Mesendoderm (in vitro differentiated cells): ENCODE measurements at regions not wholly inside any gene's neighbourhood (a gene's known extent, or its start where the extent isn't known, plus 50 kb on each side); places are given as distances from the start of the nearest gene placed in this dataset.

Experiments used
- DNase-seq: peaks from one replicate; pipeline ENCODE4 v3.0.0; 2013
- H2AK5ac ChIP-seq: 2 replicates; pipeline ENCODE4 v1.6.1; 2013; ENCODE audit warnings: low read length, inconsistent platforms
- H2BK120ac ChIP-seq: 2 replicates; pipeline ENCODE4 v1.6.1; 2013; ENCODE audit warnings: low read depth, mild to moderate bottlenecking, low read length, moderate library complexity, mixed read lengths
- H2BK15ac ChIP-seq: replicated peaks from 2 replicates; pipeline ENCODE4 v1.6.1; 2013; ENCODE audit warnings: low read depth, mild to moderate bottlenecking, moderate library complexity
- H2BK5ac ChIP-seq: 2 replicates; pipeline ENCODE4 v1.6.1; 2013; ENCODE audit warnings: low read length, inconsistent platforms
- H3K18ac ChIP-seq: 2 replicates; pipeline ENCODE4 v1.6.1; 2013; ENCODE audit warnings: mild to moderate bottlenecking, low read length, mixed read lengths
- H3K23ac ChIP-seq: one replicate; pipeline ENCODE4 v1.6.1; 2013; ENCODE audit warnings: low read length
- H3K27ac ChIP-seq: 2 replicates; pipeline ENCODE4 v1.5.1; 2013; ENCODE audit warnings: low read depth, mild to moderate bottlenecking, inconsistent platforms, low read length, moderate library complexity
- H3K27me3 ChIP-seq: 2 replicates; pipeline ENCODE4 v1.6.1; 2013; ENCODE audit warnings: low read length, control low read depth, mild to moderate bottlenecking, inconsistent platforms; ENCODE audit not compliant: insufficient read depth, poor library complexity
- H3K36me3 ChIP-seq: 2 replicates; pipeline ENCODE4 v1.6.1; 2013; ENCODE audit warnings: low read length, inconsistent platforms; ENCODE audit not compliant: control insufficient read depth, insufficient read depth
- H3K4ac ChIP-seq: one replicate; pipeline ENCODE4 v1.6.1; 2013; ENCODE audit warnings: low read depth, mild to moderate bottlenecking, low read length, moderate library complexity
- H3K4me1 ChIP-seq: 2 replicates; pipeline ENCODE4 v1.6.1; 2013; ENCODE audit warnings: low read depth, low read length, inconsistent platforms; ENCODE audit not compliant: control insufficient read depth
- H3K4me2 ChIP-seq: 2 replicates; pipeline ENCODE4 v1.6.1; 2013; ENCODE audit warnings: low read length
- H3K4me3 ChIP-seq: 2 replicates; pipeline ENCODE4 v1.5.1; 2013; ENCODE audit warnings: mild to moderate bottlenecking, low read length
- H3K56ac ChIP-seq: one replicate; pipeline ENCODE4 v1.6.1; 2013; ENCODE audit warnings: low read length
- H3K79me1 ChIP-seq: 2 replicates; pipeline ENCODE4 v1.6.1; 2013; ENCODE audit warnings: low read length, inconsistent platforms
- H3K79me2 ChIP-seq: 2 replicates; pipeline ENCODE4 v1.6.1; 2013; ENCODE audit warnings: mild to moderate bottlenecking, low read length; ENCODE audit not compliant: control insufficient read depth, insufficient read depth
- H3K9ac ChIP-seq: 2 replicates; pipeline ENCODE4 v1.6.1; 2013; ENCODE audit warnings: low read length, inconsistent platforms
- H4K5ac ChIP-seq: one replicate; pipeline ENCODE4 v1.6.1; 2013; ENCODE audit warnings: low read length
- H4K8ac ChIP-seq: one replicate; pipeline ENCODE4 v1.6.1; 2013; ENCODE audit warnings: low read depth, mild to moderate bottlenecking, control low read depth, low read length, moderate library complexity
- WGBS: extraction: QIAGEN DNeasy Blood & Tissue Kit; methylation state at CpG from one replicate; pipeline ENCODE4 v1.1.7; 2013; ENCODE audit warnings: low lambda C conversion rate, missing lambda C conversion rate; ENCODE audit not compliant: insufficient coverage; ENCODE audit errors: extremely low coverage; 5-methylcytosine and 5-hydroxymethylcytosine counted together

- H3K4ac ChIP-seq = no peak overlapping the region
- H4K5ac ChIP-seq = no peak overlapping the region
- H2AK5ac ChIP-seq = no peak overlapping the region
- H3K23ac ChIP-seq = no peak overlapping the region
- no peaks in the 10 kb centered on the region for H3K79me2 ChIP-seq
- H3K36me3 ChIP-seq = no peaks in the 10 kb centered on the region
- DNase-seq = no peak
- WGBS = no CpG with 5 or more reads among the region's 12 CpGs
- no peaks in the 10 kb centered on the region for H3K4me1 ChIP-seq
- H3K27ac ChIP-seq = no peak overlapping the region
- no peak overlapping the region for H3K4me3 ChIP-seq
- no peak overlapping the region for H3K9ac ChIP-seq
- H2BK120ac ChIP-seq = no peak overlapping the region
- no peak overlapping the region for H3K56ac ChIP-seq
- H3K4me2 ChIP-seq = no peak overlapping the region
- no peak overlapping the region for H4K8ac ChIP-seq
- no peaks in the 10 kb centered on the region for H3K79me1 ChIP-seq
- H2BK15ac ChIP-seq = no peak overlapping the region
- H2BK5ac ChIP-seq = no peak overlapping the region
- H3K27me3 ChIP-seq = no peaks in the 10 kb centered on the region
- no peak overlapping the region for H3K18ac ChIP-seq
These were observed 304.4 kb upstream of the SHH start for GRCh38 chr7:156116514-156117215.

- no peaks in the 10 kb centered on the region for H3K36me3 ChIP-seq
These were observed 303.3 kb upstream of the SHH start for GRCh38 chr7:156115582-156115981.

GRCh38 chr7:156113731-156114130 is 301.5 kb upstream of the SHH start:
- H2BK5ac ChIP-seq = no peak overlapping the region
- no peak overlapping the region for H2BK15ac ChIP-seq
- no peak overlapping the region for H2AK5ac ChIP-seq
- no peaks in the 10 kb centered on the region for H3K79me1 ChIP-seq
- H2BK120ac ChIP-seq = no peak overlapping the region
- H3K9ac ChIP-seq = no peak overlapping the region
- H4K8ac ChIP-seq = no peak overlapping the region
- no peak overlapping the region for H3K27ac ChIP-seq
- WGBS = no CpG with 5 or more reads among the region's 7 CpGs
- no peaks in the 10 kb centered on the region for H3K36me3 ChIP-seq
- H3K4me1 ChIP-seq = no peaks in the 10 kb centered on the region
- H3K18ac ChIP-seq = no peak overlapping the region
- no peak overlapping the region for H3K4ac ChIP-seq
- no peak overlapping the region for H4K5ac ChIP-seq
- no peak overlapping the region for H3K4me2 ChIP-seq
- no peak overlapping the region for H3K56ac ChIP-seq
- DNase-seq = peak; percentile 3
- H3K23ac ChIP-seq = no peak overlapping the region
- H3K79me2 ChIP-seq = no peaks in the 10 kb centered on the region
- H3K27me3 ChIP-seq = no peaks in the 10 kb centered on the region
- H3K4me3 ChIP-seq = no peak overlapping the region

More at GRCh38 chr7:156115582-156115981, 303.3 kb upstream of the SHH start:
- H3K79me1 ChIP-seq = no peaks in the 10 kb centered on the region
- no peak overlapping the region for H2BK15ac ChIP-seq
- no peaks in the 10 kb centered on the region for H3K4me1 ChIP-seq
- no peak overlapping the region for H3K18ac ChIP-seq
- DNase-seq = no peak
- H2BK5ac ChIP-seq = no peak overlapping the region
- H3K27me3 ChIP-seq = no peaks in the 10 kb centered on the region
- H2BK120ac ChIP-seq = no peak overlapping the region
- no peak overlapping the region for H4K5ac ChIP-seq
- H4K8ac ChIP-seq = no peak overlapping the region
- H3K4ac ChIP-seq = no peak overlapping the region
- WGBS = no CpG with 5 or more reads among the region's 9 CpGs
- H3K9ac ChIP-seq = no peak overlapping the region
- no peak overlapping the region for H3K4me3 ChIP-seq
- H3K56ac ChIP-seq = no peak overlapping the region
- no peak overlapping the region for H3K23ac ChIP-seq
- no peak overlapping the region for H2AK5ac ChIP-seq
- no peak overlapping the region for H3K4me2 ChIP-seq
- no peaks in the 10 kb centered on the region for H3K79me2 ChIP-seq
- H3K27ac ChIP-seq = no peak overlapping the region

GRCh38 chr7:156109988-156110387 is 297.7 kb upstream of the SHH start:
- Histone ChIP-seq H3K4me3 (no peak overlapping the region), H3K9ac (no peak overlapping the region), H3K4ac (no peak overlapping the region), H3K23ac (no peak overlapping the region), H4K8ac (no peak overlapping the region), H3K4me2 (no peak overlapping the region), H3K36me3 (no peaks in the 10 kb centered on the region), H3K18ac (no peak overlapping the region), H3K79me1 (no peaks in the 10 kb centered on the region), H3K27ac (no peak overlapping the region), H2AK5ac (no peak overlapping the region), H3K4me1 (no peaks in the 10 kb centered on the region), H3K79me2 (no peaks in the 10 kb centered on the region), H2BK120ac (no peak overlapping the region), H3K56ac (no peak overlapping the region), H2BK5ac (no peak overlapping the region), H2BK15ac (no peak overlapping the region), H4K5ac (no peak overlapping the region), H3K27me3 (no peaks in the 10 kb centered on the region)
- no peak for DNase-seq
- WGBS = no CpG with 5 or more reads among the region's 2 CpGs

GRCh38 chr7:156109076-156109475 is 296.8 kb upstream of the SHH start:
- Histone ChIP-seq H2BK120ac (no peak overlapping the region), H3K9ac (no peak overlapping the region), H4K5ac (no peak overlapping the region), H3K79me1 (no peaks in the 10 kb centered on the region), H3K18ac (no peak overlapping the region), H4K8ac (no peak overlapping the region), H3K27ac (no peak overlapping the region), H3K36me3 (no peaks in the 10 kb centered on the region), H3K4me3 (no peak overlapping the region), H3K23ac (no peak overlapping the region), H2AK5ac (no peak overlapping the region), H2BK5ac (no peak overlapping the region), H3K56ac (no peak overlapping the region), H3K79me2 (no peaks in the 10 kb centered on the region), H3K4me1 (no peaks in the 10 kb centered on the region), H3K4ac (no peak overlapping the region), H3K4me2 (no peak overlapping the region), H3K27me3 (no peaks in the 10 kb centered on the region), H2BK15ac (no peak overlapping the region)
- DNase-seq = no peak
- WGBS = no CpG with 5 or more reads among the region's 8 CpGs

GRCh38 chr7:156107957-156108356 is 295.7 kb upstream of the SHH start:
- H3K4me3 ChIP-seq = no peak overlapping the region
- no peak overlapping the region for H3K56ac ChIP-seq
- H3K79me2 ChIP-seq = no peaks in the 10 kb centered on the region
- no peak overlapping the region for H3K18ac ChIP-seq
- H2BK120ac ChIP-seq = no peak overlapping the region
- H3K9ac ChIP-seq = no peak overlapping the region
- no peaks in the 10 kb centered on the region for H3K27me3 ChIP-seq
- no peak overlapping the region for H3K23ac ChIP-seq
- H3K4me2 ChIP-seq = no peak overlapping the region
- WGBS = no CpG with 5 or more reads among the region's 17 CpGs
- H3K36me3 ChIP-seq = no peaks in the 10 kb centered on the region
- DNase-seq = no peak
- no peaks in the 10 kb centered on the region for H3K79me1 ChIP-seq
- H3K4ac ChIP-seq = no peak overlapping the region
- H2BK5ac ChIP-seq = no peak overlapping the region
- no peak overlapping the region for H4K8ac ChIP-seq
- no peaks in the 10 kb centered on the region for H3K4me1 ChIP-seq
- H2AK5ac ChIP-seq = no peak overlapping the region
- no peak overlapping the region for H2BK15ac ChIP-seq
- H4K5ac ChIP-seq = no peak overlapping the region
- H3K27ac ChIP-seq = no peak overlapping the region
